ENCODE measurements at regions not wholly inside any gene's neighbourhood (a gene's known extent, or its start where the extent isn't known, plus 50 kb on each side); places are given as distances from the start of the nearest gene placed in this dataset.

GRCh38 chr4:53649357-53649756 is 58.1 kb upstream of the LNX1 start:
- TF ChIP-seq CTCF (IDR thresholded peaks at IDR 0.05; ENCODE audit: low read length), result no peak
- no peak for TF ChIP-seq EZH2phosphoT487 (IDR thresholded peaks at IDR 0.05; ENCODE audit: low read length)
